NCI-H2081 (cell line): ENCODE measurements at regions not wholly inside any gene's neighbourhood (a gene's known extent, or its start where the extent isn't known, plus 50 kb on each side); places are given as distances from the start of the nearest gene placed in this dataset.

Experiments
- DNase-seq, 2 experiments: peaks; one replicate each; lab custom pipeline; 2025; lab: John Stamatoyannopoulos, UW

- no peak for DNase-seq
Observed at GRCh38 chr5:73311291-73312110, 137.1 kb downstream of the FOXD1 start.

GRCh38 chr5:73307645-73308355 is 134.8 kb downstream of the TMEM174 start:
- DNase-seq: peak in 1 of 2 experiments; percentile 25

- no peak for DNase-seq
Observed at GRCh38 chr5:73306741-73307275, 133.8 kb downstream of the TMEM174 start.

GRCh38 chr5:73306078-73306719 is 133.2 kb downstream of the TMEM174 start:
- DNase-seq: no peak

GRCh38 chr5:73305386-73305785 is 132.4 kb downstream of the TMEM174 start:
- no peak for DNase-seq

- no peak for DNase-seq
Observed at GRCh38 chr5:73304381-73304780, 131.4 kb downstream of the TMEM174 start.

- no peak for DNase-seq
Observed at GRCh38 chr5:73303148-73304079, 130.4 kb downstream of the TMEM174 start.

GRCh38 chr5:73302797-73303147 is 129.8 kb downstream of the TMEM174 start:
- no peak for DNase-seq

- no peak for DNase-seq
Observed at GRCh38 chr5:73301208-73301901, 128.4 kb downstream of the TMEM174 start.

GRCh38 chr5:73300337-73301207 is 127.6 kb downstream of the TMEM174 start:
- no peak for DNase-seq

- no peak for DNase-seq
Observed at GRCh38 chr5:73299665-73300336, 126.8 kb downstream of the TMEM174 start.

GRCh38 chr5:73298772-73299630 is 126.0 kb downstream of the TMEM174 start:
- DNase-seq: no peak

- DNase-seq: no peak
Observed at GRCh38 chr5:73298251-73298771, 125.3 kb downstream of the TMEM174 start.

- DNase-seq: no peak
Observed at GRCh38 chr5:73297430-73297829, 124.4 kb downstream of the TMEM174 start.

- no peak for DNase-seq
Observed at GRCh38 chr5:73296772-73297171, 123.8 kb downstream of the TMEM174 start.

- no peak for DNase-seq
Observed at GRCh38 chr5:73295921-73296320, 122.9 kb downstream of the TMEM174 start.

- no peak for DNase-seq
Observed at GRCh38 chr5:73295447-73295846, 122.5 kb downstream of the TMEM174 start.

- no peak for DNase-seq
Observed at GRCh38 chr5:73292816-73293459, 119.9 kb downstream of the TMEM174 start.
